Stimulated activated CD8-positive, alpha-beta memory T cell treated with anti-CD3 and anti-CD28 coated beads, Interleukin-4, amount 100 ng/mL, for 1 hour (primary cell): ENCODE measurements at regions not wholly inside any gene's neighbourhood (a gene's known extent, or its start where the extent isn't known, plus 50 kb on each side); places are given as distances from the start of the nearest gene placed in this dataset.

Experiments
- DNase-seq, 2 donors: peaks; one replicate each; pipeline ENCODE4 v3.0.0-alpha.2; 2020; ENCODE audit warnings: low read depth in 2 of 2, low spot score in 1 of 2

DNA sequence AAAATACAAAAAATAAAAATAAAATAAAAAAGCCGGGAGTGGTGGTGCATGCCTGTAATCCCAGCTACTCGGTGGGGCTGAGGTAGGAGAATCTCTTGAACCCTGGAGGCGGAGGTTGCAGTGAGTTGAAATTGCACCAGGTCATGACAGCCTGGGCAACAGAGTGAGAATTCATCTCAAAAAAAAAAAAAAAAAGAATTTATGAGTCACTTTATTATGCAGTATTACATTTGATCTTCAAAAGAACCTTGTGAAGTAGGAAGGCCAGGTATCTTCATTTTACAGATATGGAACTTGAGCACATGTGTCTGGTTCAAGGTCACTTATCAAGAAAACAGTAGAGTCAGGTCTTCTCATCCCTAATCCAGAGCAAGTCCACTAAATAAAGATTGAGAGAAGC is 459.4 kb upstream of the HNRNPA3 start:
- no peak for DNase-seq

DNA sequence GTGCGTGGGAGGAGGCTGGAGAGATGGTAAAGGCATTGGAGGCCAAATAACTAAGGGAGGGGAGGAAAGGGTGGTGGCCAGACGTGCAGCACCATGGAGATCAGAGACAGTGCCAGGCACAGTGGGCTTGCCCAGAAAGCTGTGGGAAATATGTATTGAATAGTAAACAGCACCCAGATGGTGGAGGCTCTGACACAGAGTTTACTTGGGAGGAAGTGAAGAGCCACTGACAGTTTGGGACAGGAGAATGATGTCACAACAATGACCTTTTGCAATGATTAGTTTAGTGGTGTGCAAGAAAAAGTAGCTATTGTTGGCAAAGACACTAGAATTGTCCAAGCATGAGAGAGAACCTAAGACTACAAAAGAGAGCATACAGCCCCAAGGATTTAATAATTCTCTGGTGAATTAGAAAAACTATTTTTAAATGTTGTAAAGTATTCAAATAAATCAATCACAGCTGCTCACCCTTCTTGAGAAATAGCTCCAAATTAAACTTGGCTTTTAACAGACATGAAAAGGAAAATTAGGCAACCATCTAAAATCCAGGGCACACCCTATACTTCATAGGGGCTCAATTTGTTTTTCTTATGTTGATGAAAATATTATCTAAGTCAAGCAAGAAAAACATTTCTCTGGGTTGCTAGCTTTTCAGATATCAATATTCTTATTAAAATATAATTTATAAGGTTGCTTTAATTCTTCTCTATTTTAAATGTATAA is 458.7 kb upstream of the HNRNPA3 start:
- no peak for DNase-seq

DNA sequence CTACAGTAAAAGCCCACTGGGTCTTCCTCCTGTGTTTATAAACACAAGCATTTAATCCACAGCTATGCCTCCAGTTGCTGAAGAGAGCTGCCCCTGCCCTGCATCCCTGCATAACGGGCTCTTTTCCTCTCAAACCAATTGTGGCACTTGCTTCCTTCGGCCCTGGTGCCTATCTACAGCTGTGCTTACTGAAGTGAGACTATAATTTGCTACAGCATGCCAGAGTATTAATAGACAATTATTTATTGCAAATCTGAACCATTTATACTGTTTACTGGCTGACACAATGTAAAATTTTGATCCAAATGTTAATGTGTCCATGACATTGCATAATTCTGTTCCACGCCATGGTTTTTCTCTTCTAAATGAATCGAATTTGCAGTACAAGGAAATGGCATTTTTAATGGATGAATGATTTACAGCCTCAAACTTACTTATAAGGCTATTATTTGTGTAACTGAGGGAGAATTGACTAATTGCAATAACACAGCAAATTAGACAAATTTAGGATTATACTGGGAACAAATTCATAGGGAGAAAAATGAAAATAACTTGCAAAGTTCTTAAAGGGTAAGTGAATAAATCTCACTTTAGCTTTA is 457.0 kb upstream of the HNRNPA3 start:
- no peak for DNase-seq

DNA sequence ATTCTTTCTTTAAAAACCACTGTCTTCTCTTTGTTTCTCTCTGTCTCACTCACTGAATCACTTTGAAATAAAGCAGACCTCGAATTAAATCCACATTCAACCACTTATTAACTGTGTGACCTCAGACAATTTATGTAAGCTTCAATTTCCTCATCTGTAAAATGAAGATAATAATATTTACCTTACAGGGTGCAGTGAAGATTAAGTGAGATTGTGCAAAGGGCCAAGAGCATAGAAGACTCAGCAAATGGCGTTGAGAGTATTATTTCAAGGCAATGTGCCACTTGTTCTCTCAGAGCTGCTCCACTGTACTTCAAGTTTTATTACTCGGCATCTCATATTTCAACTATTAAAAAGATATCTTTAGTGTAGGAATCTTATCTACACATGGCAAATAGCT is 454.2 kb upstream of the HNRNPA3 start:
- DNase-seq: no peak

DNA sequence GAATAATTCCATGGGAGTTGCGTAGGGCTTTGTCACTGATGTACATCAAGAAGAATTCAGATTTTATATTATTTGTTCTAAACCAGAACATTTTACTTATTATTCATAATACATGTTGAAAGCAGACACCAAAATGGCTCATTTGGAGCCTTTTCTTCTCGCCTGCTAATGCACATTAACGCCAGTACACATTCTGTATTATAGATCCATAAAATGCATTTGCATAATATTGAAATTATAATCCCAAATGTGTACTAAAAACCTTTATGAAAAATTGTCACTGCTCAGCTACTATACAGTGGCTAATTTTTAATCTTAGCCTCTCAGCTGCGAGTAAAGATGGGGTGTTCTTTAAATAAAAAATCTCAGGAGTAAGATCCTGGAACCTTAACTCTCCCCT is 452.2 kb upstream of the HNRNPA3 start:
- DNase-seq: no peak

DNA sequence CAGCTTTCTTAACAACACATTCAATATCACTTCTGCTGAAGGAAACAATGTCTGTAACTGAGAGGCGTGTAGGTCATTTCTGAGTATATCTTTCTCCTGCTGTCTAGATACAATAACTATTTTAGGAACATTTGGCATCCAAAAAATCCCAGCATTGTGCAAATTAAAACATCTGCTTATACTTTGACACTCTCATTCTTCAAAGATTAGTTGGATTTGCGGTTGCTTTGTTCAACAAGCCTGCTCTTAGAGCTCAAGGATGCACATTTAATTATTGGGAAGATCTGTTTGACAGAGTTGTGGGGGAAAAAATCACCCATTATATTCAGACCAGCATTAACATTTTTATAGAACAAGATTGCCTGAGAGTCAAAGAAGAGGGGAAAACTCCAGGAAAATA is 449.5 kb upstream of the HNRNPA3 start:
- no peak for DNase-seq

DNA sequence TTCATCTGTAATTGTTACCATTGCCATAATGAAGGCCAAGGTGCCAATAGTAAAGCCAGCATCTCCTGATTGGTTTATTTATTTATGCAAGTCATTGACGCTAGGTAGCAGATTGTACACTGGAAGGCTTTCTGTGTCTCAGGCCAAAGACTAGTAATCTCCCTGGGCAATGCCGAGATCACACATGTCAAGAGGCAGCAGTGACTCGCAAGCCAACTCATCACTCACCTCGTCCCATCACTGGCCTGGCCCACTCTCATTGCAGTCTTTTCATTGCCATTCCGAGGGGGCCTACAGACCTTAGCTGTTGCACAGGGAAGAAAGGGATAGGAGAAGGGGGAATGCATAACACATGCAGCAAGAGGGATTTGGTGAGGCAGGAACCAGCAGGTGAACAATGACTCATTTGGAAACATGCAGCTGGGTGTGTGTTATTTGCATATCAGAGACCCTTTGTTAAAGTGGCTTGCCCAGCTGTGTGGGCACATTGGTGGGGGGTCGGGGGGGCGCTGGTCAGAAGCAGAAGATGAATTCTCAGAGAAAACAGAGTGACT is 448.7 kb upstream of the HNRNPA3 start:
- no peak for DNase-seq

DNA sequence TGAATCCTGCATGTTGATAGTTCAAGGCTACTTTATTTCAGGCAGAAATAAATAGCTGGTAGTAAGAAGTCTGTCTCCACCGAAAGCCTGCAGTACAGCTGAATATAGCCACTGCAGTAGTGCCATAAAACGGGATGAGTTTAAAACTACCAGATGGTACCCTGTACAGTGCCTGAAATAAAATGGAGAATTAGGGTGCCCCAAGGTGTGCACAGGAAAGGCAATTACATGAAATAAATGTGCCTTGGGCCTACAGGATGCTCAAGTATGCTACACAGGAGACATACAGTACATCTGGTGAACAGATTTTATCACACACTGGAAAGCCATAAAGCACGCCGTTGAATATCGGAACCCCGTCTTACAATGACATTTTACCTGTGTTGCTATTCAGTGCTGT is 447.7 kb upstream of the HNRNPA3 start:
- no peak for DNase-seq

DNA sequence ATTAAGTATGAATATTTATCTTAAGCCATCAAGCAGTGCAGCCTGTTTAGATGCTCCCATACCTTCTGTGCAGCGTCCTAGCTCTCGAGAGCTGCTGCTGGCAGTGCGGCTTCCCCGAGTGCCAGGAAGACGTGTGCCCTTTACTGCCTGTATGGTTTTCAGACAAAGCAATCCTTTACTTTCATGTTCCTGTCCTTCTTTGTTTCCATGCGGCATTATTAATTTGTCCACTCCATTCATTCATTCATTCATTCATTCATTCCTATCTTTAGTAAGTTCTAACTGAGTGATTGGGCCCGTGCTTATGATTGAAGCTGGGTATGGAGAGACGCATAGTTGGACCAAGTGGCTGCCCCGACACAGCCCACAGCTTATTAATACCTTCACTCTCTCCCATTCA is 446.6 kb upstream of the HNRNPA3 start:
- DNase-seq: no peak

DNA sequence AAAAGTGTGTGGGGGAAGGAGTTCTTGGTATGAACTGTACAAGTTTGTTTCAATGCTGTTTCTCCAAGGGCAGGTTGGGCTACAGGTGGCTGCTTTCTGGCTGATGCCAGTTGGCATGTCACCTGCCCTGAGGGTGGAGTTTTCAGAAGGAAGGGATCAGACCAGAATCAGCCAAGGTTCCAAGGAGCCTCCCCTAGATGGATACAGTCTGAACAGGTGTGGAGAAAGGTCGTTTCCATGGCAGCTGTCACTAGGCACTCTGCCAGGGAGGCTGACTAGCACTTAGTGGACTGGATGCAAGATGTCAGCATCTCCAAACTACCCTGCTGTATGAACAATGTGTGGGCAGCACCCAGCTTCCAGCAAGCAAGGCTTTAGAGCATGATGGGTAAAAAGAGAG is 444.4 kb upstream of the HNRNPA3 start:
- no peak for DNase-seq

DNA sequence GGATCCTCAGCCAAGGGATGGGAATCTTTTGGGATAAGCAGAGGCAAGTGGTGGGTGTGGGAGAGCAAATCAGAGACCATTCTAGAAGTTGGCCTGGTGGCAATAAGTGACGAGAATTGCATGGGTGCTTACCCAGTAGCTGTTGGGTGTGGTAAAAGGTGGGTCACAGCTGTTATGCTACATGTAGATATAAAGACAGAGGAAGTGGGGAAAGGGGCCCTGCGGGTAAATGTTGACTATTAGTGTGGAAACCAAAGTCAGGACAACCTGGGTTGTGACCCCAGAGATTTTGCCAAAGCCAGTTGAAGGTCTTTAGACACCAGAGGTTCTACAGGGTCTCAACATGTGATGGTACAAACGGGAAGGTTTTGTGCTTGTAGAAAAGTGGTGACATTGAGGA is 443.6 kb upstream of the HNRNPA3 start:
- DNase-seq: no peak

DNA sequence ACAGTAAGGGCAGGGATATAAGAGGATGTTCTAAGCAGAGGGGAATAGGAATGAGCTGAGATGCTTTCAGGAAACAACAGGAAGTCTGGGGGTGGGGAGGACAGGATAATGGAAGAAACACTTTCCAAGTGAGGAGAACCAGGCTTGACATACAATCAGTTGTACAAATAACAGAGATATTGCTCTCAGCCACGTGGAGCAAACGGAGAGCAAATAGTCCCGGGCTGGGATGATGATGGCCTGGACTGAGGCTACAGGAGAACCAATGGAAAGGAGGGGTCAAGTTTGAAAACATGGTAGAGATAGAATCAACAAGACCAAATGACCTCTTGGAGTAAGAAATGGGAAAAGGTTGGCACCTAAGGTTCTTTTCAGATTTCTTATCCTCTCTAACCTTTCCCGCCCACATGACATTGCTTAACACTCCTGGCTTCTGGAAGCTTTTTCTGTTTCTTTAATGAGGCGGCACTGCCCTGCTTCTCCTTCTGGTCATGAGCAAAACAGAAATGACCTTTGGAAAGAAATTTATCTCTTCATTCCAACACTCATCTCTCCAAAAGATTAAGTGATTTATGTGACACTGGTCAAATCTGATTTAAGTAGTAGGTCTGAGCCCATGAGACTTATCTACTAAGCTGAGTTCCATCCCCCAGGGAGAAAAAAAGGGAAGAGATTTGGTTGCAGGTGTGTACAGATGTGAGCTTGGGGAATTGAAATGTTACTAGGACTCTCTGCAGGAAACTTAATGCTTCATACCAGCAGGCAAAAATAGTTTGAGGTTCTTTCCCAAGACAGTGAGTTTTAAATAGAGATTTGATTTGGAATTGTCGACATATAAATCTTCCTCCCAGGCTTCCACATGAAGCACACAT is 442.9 kb upstream of the HNRNPA3 start:
- no peak for DNase-seq

DNA sequence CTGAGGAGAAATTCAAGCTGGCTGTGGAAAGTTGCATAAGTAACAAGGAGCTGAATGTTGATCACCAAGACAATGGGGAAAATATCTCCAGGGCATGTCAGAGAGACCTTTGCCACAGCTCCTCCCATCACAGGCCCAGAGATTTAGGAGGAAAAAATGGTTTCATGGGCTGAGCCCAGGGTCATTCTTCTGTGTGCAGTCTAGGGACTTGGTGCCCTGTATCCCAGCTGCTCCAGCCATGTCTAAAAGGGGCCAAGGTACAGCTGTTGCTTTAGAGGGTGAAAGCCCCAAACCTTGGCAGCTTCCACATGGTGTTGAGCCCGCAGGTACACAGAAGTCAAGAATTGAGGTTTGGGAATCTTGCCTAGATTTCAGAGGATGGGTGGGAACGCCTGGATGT is 439.8 kb upstream of the HNRNPA3 start:
- DNase-seq: no peak

DNA sequence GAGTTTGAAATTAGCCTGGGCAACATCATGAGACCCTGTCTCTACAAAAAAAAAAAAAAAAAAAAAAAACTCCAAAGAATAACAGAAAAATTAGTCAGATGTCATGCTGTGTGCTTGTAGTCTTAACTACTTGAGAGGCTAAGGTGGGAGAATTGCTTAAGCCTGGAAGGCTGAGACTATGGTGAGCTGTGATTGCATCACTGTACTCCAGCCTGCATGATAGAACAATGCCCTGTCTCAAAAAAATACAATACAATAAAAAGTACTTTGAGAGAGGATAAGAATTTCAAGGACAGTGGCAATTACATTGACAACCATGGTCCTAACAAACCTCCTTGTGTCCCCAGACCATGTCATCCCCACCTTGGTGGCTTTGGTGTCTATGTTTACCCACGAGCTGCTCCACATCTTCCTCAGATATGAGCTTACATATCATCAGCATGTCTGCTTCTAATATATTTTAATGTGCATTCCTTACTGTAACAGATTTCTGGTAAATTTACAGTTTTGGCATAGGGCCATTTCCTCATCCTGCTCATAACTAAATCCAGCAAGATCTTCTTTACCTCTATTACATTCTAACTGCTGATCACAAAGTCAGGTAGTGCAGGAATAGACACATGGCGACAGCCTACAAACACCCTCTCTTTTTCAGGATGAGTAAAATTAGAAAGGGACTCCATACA is 437.7 kb upstream of the HNRNPA3 start:
- no peak for DNase-seq

DNA sequence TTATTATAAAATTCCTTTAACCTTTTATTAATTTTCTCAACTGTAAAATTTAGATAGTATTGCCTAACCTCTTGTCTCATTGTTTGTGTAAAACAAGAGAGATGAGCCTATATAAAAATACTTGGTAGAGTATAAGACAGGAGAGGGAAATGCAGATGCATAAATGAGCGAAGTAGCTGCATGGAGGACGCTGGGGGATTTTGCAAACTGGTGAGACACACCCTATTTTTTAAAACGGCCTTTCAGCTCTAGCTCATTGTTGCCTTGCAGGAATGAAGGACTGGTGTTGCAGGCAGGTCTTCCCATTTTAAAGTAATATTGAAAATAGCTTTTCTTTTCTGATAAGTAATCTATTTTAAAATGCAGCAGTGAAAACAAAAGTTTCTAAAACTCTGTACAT is 435.3 kb upstream of the HNRNPA3 start:
- no peak for DNase-seq

DNA sequence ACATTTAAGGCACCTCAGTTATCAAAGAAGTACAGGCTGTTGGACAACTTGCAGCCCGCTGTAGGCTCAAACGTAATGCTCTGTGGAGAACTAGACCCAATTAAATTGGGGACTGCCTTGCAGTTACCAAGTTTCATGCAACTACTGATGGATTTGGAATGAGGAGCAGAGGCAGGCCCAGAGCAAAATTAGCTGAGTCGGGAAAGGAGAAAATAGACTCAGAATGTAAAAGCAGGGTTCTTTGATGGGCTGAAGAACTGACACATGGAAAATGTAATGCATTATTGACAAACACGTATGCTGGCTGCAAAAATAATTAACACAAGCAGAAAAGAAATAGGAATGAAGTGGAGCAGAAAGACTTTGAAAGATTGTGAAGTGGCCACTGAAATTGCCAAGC is 432.7 kb upstream of the HNRNPA3 start:
- DNase-seq: no peak

DNA sequence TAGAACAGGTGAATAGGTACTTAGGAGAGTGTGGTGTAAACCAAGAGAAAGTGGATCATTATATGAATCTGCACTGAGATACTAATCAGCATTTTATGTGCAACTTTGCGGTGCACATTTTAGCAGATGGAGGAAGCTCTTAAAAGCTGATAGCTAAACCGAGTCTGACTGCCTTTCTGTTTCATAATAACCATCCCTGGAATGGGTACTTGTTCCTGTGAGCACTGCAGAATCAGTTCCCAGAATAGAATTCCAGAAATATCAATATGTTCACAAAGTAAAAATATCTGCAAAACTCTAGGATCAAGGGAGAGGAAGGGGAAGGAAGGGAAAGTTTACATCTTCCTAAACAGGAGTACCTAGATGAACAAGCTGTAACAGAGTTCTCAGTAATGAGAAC is 432.2 kb upstream of the HNRNPA3 start:
- no peak for DNase-seq

DNA sequence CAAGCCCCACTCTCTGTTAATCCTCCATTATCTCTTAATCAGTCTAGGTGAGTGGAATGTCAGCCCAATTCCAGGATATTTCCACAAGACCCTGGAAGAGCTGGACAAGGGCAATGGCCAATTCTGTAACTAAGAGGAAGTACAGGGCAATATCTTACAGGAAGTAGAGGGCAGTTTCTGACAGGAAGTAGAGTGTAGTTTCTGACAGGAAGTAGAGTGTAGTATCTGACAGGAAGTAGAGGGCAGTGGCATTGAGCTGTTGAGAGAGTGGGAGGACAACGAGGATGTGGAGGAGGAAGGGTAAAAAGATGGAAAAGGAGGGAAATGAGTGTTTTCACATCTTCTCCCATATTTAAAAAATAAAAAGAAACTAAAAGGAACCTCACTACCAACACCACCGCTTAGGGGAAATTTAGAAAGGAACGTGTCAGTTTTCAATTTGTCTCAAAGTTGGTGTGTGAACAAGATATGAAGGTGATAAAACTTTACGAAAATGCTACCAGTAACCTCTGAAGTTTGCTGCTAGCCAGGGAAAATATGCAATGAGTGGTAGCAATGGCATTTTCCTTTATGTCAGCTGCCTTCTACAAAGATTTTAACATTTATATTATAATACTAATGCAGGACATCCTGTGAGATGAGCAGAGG is 430.9 kb upstream of the HNRNPA3 start:
- DNase-seq: no peak

DNA sequence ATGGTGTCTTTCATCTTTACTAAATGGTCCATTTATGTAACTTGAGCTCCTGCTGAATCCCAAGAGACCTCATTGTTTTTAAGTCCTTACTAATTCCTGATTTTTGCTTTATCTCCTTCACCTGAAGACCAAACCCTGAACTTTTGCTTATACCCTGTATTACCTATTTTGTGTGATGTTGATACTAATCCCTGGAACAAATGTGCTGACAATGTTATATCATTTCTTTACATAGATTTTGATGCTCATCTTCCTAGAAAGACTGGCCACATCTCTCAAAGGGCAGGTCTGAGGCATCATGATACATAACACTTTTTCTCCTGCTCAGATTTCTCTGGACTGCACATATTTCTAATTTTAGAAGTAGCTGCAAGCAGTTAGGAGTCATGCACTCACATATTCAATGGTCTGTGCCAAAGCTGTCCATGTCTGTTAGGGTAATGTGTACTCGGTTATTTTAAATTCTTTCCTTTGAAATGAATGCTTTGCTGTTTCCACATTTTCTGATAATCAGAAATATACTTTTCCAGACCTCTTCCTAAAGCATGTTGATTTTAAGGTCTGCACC is 427.9 kb upstream of the HNRNPA3 start:
- DNase-seq: no peak

DNA sequence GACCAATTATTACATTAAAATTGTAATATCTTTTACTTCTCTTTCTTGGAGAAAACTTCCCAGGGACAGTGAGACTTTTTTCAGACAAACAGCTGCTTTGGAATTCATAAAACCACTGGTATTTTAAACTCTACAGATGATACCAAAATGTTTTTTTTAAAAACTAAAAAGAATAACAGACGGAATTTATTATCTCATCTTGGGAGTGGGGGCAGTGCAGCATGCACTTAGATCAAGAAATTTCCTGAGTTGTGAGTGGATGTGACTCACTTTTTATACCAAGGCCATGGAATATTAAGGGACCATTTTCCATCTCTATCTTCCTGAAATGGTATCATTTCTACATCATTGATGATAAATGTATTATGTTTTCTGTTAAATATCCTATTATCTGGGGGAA is 422.8 kb upstream of the HNRNPA3 start:
- DNase-seq: no peak

DNA sequence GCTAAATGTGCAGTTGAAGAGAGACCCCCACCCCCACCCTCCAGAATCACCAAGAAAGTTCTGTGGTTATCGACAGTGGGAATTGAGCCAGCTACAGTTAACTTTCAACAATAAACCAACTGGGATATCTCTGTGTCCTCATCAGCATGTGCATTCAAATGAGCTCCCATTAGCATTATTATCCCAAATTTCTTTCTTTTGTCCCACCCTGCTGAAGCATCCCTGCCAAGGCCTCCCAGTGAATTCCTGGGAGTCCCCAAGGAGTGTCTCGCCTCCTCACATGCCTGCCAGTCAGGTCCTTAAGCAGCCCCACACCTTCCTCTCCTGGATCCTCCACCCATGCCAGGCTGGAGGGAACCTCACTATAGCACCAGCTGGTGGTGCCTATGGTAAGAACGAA is 422.1 kb upstream of the HNRNPA3 start:
- no peak for DNase-seq
